Thoracic aorta (tissue), 2 donors: ENCODE measurements at regions not wholly inside any gene's neighbourhood (a gene's known extent, or its start where the extent isn't known, plus 50 kb on each side); places are given as distances from the start of the nearest gene placed in this dataset.

Experiments
- ATAC-seq: fragments of 150-250 bp; one replicate; pipeline ENCODE4 v1.8.0; 2017; ENCODE audit warnings: low read depth; ENCODE audit not compliant: insufficient number of reproducible peaks, low FRiP score
- DNase-seq: peaks from one replicate; pipeline ENCODE4 v3.0.0-alpha.2; 2020; ENCODE audit warnings: low spot score
- H3K27ac ChIP-seq, 2 donors: fragments of 200-600 bp; sonication (generic); 1 replicate in 1 of 2; 2 replicates in 1 of 2; pipeline ENCODE4 v1.5.1; 2016; ENCODE audit warnings: mild to moderate bottlenecking in 2 of 2, moderate library complexity in 2 of 2
- H3K27me3 ChIP-seq: fragments of 200-600 bp; sonication (generic); replicated peaks from 2 replicates; pipeline ENCODE4 v1.6.0; 2016; ENCODE audit warnings: mild to moderate bottlenecking; ENCODE audit not compliant: insufficient read depth
- H3K36me3 ChIP-seq: fragments of 200-600 bp; sonication (generic); one replicate; pipeline ENCODE4 v1.5.1; 2016
- H3K4me1 ChIP-seq, 2 donors: fragments of 200-600 bp; sonication (generic); 1 replicate in 1 of 2; 2 replicates in 1 of 2; pipeline versions ENCODE4 v1.5.1 to v1.6.0; 2016; ENCODE audit warnings: low read depth in 2 of 2, mild to moderate bottlenecking in 1 of 2; ENCODE audit not compliant: control insufficient read depth in 1 of 2
- H3K4me3 ChIP-seq: fragments of 200-600 bp; sonication (generic); 2 replicates; pipeline ENCODE4 v1.5.1; 2016; ENCODE audit warnings: mild to moderate bottlenecking
- H3K9me3 ChIP-seq: fragments of 200-600 bp; sonication (generic); 2 replicates; pipeline ENCODE4 v1.5.1; 2016
- TF ChIP-seq, protein P1 (sequence below): fragments of 200-600 bp; sonication (generic); IDR thresholded peaks from one replicate; pipeline ENCODE4 v1.5.1; 2019; ENCODE audit warnings: antibody characterized with exemption

DNA sequence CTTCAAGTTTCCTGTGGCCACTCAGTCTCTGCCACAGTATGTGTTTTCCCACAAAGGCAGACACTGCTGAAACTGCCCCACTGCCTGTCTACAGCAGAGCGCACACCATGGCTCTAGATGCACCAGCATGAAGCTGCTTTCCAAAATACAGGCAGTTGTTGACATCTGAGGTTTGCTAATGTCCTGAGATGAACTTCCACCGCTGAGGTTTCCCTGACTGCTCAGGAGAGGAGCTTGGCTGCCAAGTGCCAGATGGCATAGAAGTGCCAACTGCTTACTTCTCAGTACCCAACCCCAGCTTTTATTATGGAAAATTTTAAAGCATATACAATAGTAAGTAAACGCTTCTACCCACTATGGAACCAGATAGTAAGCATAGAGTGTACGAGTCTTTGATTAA, 61.0 kb upstream of the EXOC1L start:
- DNase-seq (no peak), ATAC-seq (no peak)
- TF ChIP-seq, protein P1, sequence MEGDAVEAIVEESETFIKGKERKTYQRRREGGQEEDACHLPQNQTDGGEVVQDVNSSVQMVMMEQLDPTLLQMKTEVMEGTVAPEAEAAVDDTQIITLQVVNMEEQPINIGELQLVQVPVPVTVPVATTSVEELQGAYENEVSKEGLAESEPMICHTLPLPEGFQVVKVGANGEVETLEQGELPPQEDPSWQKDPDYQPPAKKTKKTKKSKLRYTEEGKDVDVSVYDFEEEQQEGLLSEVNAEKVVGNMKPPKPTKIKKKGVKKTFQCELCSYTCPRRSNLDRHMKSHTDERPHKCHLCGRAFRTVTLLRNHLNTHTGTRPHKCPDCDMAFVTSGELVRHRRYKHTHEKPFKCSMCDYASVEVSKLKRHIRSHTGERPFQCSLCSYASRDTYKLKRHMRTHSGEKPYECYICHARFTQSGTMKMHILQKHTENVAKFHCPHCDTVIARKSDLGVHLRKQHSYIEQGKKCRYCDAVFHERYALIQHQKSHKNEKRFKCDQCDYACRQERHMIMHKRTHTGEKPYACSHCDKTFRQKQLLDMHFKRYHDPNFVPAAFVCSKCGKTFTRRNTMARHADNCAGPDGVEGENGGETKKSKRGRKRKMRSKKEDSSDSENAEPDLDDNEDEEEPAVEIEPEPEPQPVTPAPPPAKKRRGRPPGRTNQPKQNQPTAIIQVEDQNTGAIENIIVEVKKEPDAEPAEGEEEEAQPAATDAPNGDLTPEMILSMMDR: no peak
- Histone ChIP-seq H3K36me3 (no peaks in the 10 kb centered on the region), H3K27ac (no peak overlapping the region), H3K9me3 (no peaks in the 10 kb centered on the region), H3K4me1 (no peaks in the 10 kb centered on the region), H3K27me3 (no peaks in the 10 kb centered on the region), H3K4me3 (no peak overlapping the region)

DNA sequence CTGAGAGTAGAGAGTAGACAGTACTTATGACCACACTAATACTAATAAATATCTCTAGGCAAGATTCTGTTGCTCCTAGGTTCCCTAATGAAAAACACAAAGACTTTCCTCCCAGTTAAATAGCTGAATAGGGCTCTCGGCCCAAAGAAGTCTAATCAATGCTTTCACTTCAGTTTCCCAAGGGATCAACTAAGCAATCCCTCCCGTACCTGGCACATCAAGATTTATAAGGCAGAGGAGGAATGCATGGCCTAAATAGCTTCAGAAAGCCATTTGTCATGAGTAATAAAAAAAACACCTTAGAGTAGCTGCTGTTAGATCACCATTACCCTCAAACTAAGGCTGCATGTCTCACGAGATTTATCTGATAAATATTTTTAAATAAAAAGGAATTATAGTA, 56.8 kb upstream of the EXOC1L start:
- Histone ChIP-seq H3K9me3 (no peaks in the 10 kb centered on the region), H3K4me3 (no peak overlapping the region), H3K27ac (no peak overlapping the region), H3K36me3 (no peaks in the 10 kb centered on the region), H3K27me3 (no peaks in the 10 kb centered on the region), H3K4me1 (no peaks in the 10 kb centered on the region)
- DNase-seq (no peak), ATAC-seq (no peak)
- TF ChIP-seq, protein P1: no peak

GRCh38 chr4:55763996-55764395, 55.6 kb upstream of the EXOC1L start:
- DNase-seq: no peak
- no peak overlapping the region for H3K27ac ChIP-seq

GRCh38 chr4:55765070-55765469, 54.5 kb upstream of the EXOC1L start:
- no peak overlapping the region for H3K4me3 ChIP-seq
- DNase-seq (no peak), ATAC-seq (no peak)
- TF ChIP-seq, protein P1: no peak
- H3K4me1 ChIP-seq: no peaks in the 10 kb centered on the region
- H3K36me3 ChIP-seq: no peaks in the 10 kb centered on the region
- no peak overlapping the region for H3K27ac ChIP-seq
- no peaks in the 10 kb centered on the region for H3K9me3 ChIP-seq
- no peaks in the 10 kb centered on the region for H3K27me3 ChIP-seq

More at GRCh38 chr4:55763996-55764395, 55.6 kb upstream of the EXOC1L start:
- H3K36me3 ChIP-seq: no peaks in the 10 kb centered on the region
- no peak for ATAC-seq
- no peaks in the 10 kb centered on the region for H3K9me3 ChIP-seq
- TF ChIP-seq, protein P1: no peak
- no peaks in the 10 kb centered on the region for H3K4me1 ChIP-seq
- H3K4me3 ChIP-seq: no peak overlapping the region
- no peaks in the 10 kb centered on the region for H3K27me3 ChIP-seq

- Histone ChIP-seq H3K27me3 (no peaks in the 10 kb centered on the region), H3K4me3 (no peak overlapping the region), H3K9me3 (no peaks in the 10 kb centered on the region), H3K36me3 (no peaks in the 10 kb centered on the region), H3K27ac (no peak overlapping the region), H3K4me1 (no peaks in the 10 kb centered on the region)
- TF ChIP-seq, protein P1: no peak
- DNase-seq: no peak
- ATAC-seq: no peak
These were observed 51.3 kb upstream of the EXOC1L start for GRCh38 chr4:55768291-55768690.
